ENCODE measurements at regions not wholly inside any gene's neighbourhood (a gene's known extent, or its start where the extent isn't known, plus 50 kb on each side); places are given as distances from the start of the nearest gene placed in this dataset.
"Not testable (repeated sequence)": the region's sequence is repeated elsewhere in the genome, so short reads cannot be mapped to it uniquely, and the experiment has no call there.

GRCh38 chr11:25252854-25253253 is 756.0 kb downstream of the LUZP2 start:
- H2AFZ ChIP-seq (ENCODE audit: low read length): no peak overlapping the region
- no peaks in the 10 kb centered on the region for H3K9me3 ChIP-seq (ENCODE audit: low read length)
- no peaks in the 10 kb centered on the region for H3K4me1 ChIP-seq (ENCODE audit: insufficient read depth, low read length, severe bottlenecking)
- no peaks in the 10 kb centered on the region; the same call in 1 of the 2 replicates for H3F3A ChIP-seq (ENCODE audit: insufficient read depth, low read length)
- H3K36me3 ChIP-seq (ENCODE audit: insufficient read depth, low read length): no peaks in the 10 kb centered on the region
- no peaks in the 10 kb centered on the region for H3K79me2 ChIP-seq (ENCODE audit: insufficient read depth, low read length)
- TF ChIP-seq EZH2 (IDR thresholded peaks at IDR 0.05; ENCODE audit: borderline replicate concordance, low read length): no peak
- no peak for TF ChIP-seq CTCF (IDR thresholded peaks at IDR 0.05; ENCODE audit: low read length)
- no peak overlapping the region for H3K4me2 ChIP-seq (ENCODE audit: low read length)
- H3K4me3 ChIP-seq (ENCODE audit: low read depth, low read length, poor library complexity, severe bottlenecking): no peak overlapping the region
- H3K27me3 ChIP-seq (ENCODE audit: insufficient read depth, low read length): no peaks in the 10 kb centered on the region
- no peaks in the 10 kb centered on the region for H3K9me2 ChIP-seq (ENCODE audit: low read depth, low read length)
- H3K27ac ChIP-seq (ENCODE audit: low read depth, low read length, poor library complexity, severe bottlenecking): no peak overlapping the region
- no peaks in the 10 kb centered on the region for H4K20me1 ChIP-seq (ENCODE audit: insufficient read depth, low read length)
- H3K9ac ChIP-seq (ENCODE audit: low read length): no peak overlapping the region

- H3K36me3 ChIP-seq (ENCODE audit: insufficient read depth, low read length); H3K27ac ChIP-seq (ENCODE audit: low read depth, low read length, poor library complexity, severe bottlenecking); H2AFZ ChIP-seq (ENCODE audit: low read length); H4K20me1 ChIP-seq (ENCODE audit: insufficient read depth, low read length); H3K9me3 ChIP-seq (ENCODE audit: low read length); H3K4me2 ChIP-seq (ENCODE audit: low read length); H3K9me2 ChIP-seq (ENCODE audit: low read depth, low read length); H3K79me2 ChIP-seq (ENCODE audit: insufficient read depth, low read length); H3K4me1 ChIP-seq (ENCODE audit: insufficient read depth, low read length, severe bottlenecking); H3K9ac ChIP-seq (ENCODE audit: low read length); H3K27me3 ChIP-seq (ENCODE audit: insufficient read depth, low read length); H3K4me3 ChIP-seq (ENCODE audit: low read depth, low read length, poor library complexity, severe bottlenecking); H3F3A ChIP-seq (ENCODE audit: insufficient read depth, low read length): not testable (repeated sequence)
Observed at GRCh38 chr11:25263861-25264260, 767.0 kb downstream of the LUZP2 start.

GRCh38 chr11:25271301-25271700 is 774.4 kb downstream of the LUZP2 start:
- Histone ChIP-seq H3K4me2 (ENCODE audit: low read length) (no peak overlapping the region), H3K27me3 (ENCODE audit: insufficient read depth, low read length) (no peaks in the 10 kb centered on the region), H4K20me1 (ENCODE audit: insufficient read depth, low read length) (no peaks in the 10 kb centered on the region), H3K9me3 (ENCODE audit: low read length) (no peaks in the 10 kb centered on the region), H3K4me3 (ENCODE audit: low read depth, low read length, poor library complexity, severe bottlenecking) (no peak overlapping the region), H3K9me2 (ENCODE audit: low read depth, low read length) (no peaks in the 10 kb centered on the region), H3K27ac (ENCODE audit: low read depth, low read length, poor library complexity, severe bottlenecking) (no peak overlapping the region), H2AFZ (ENCODE audit: low read length) (no peak overlapping the region), H3K36me3 (ENCODE audit: insufficient read depth, low read length) (no peaks in the 10 kb centered on the region), H3K9ac (ENCODE audit: low read length) (no peak overlapping the region), H3F3A (ENCODE audit: insufficient read depth, low read length) (no peaks in the 10 kb centered on the region), H3K4me1 (ENCODE audit: insufficient read depth, low read length, severe bottlenecking) (no peaks in the 10 kb centered on the region), H3K79me2 (ENCODE audit: insufficient read depth, low read length) (no peaks in the 10 kb centered on the region)
- TF ChIP-seq CTCF (IDR thresholded peaks at IDR 0.05; ENCODE audit: low read length) (no peak), EZH2 (IDR thresholded peaks at IDR 0.05; ENCODE audit: borderline replicate concordance, low read length) (no peak)

- no peaks in the 10 kb centered on the region for H3K27me3 ChIP-seq (ENCODE audit: insufficient read depth, low read length)
- no peaks in the 10 kb centered on the region for H3K9me2 ChIP-seq (ENCODE audit: low read depth, low read length)
- no peaks in the 10 kb centered on the region for H4K20me1 ChIP-seq (ENCODE audit: insufficient read depth, low read length)
- no peak overlapping the region for H3K27ac ChIP-seq (ENCODE audit: low read depth, low read length, poor library complexity, severe bottlenecking)
- H2AFZ ChIP-seq (ENCODE audit: low read length): no peak overlapping the region
- no peaks in the 10 kb centered on the region for H3K36me3 ChIP-seq (ENCODE audit: insufficient read depth, low read length)
- no peak overlapping the region for H3K4me3 ChIP-seq (ENCODE audit: low read depth, low read length, poor library complexity, severe bottlenecking)
- H3K4me1 ChIP-seq (ENCODE audit: insufficient read depth, low read length, severe bottlenecking): no peaks in the 10 kb centered on the region
- H3K4me2 ChIP-seq (ENCODE audit: low read length): no peak overlapping the region
- no peak overlapping the region for H3K9ac ChIP-seq (ENCODE audit: low read length)
- no peaks in the 10 kb centered on the region for H3K79me2 ChIP-seq (ENCODE audit: insufficient read depth, low read length)
- no peaks in the 10 kb centered on the region for H3K9me3 ChIP-seq (ENCODE audit: low read length)
- H3F3A ChIP-seq (ENCODE audit: insufficient read depth, low read length): no peaks in the 10 kb centered on the region
- TF ChIP-seq EZH2 (IDR thresholded peaks at IDR 0.05; ENCODE audit: borderline replicate concordance, low read length) (no peak), CTCF (IDR thresholded peaks at IDR 0.05; ENCODE audit: low read length) (no peak)
Observed at GRCh38 chr11:25272214-25272613, 775.4 kb downstream of the LUZP2 start.

GRCh38 chr11:25280821-25281220 is 784.0 kb downstream of the LUZP2 start:
- not testable (repeated sequence) for H3K36me3 ChIP-seq (ENCODE audit: insufficient read depth, low read length); H3F3A ChIP-seq (ENCODE audit: insufficient read depth, low read length); H3K4me3 ChIP-seq (ENCODE audit: low read depth, low read length, poor library complexity, severe bottlenecking); H3K27ac ChIP-seq (ENCODE audit: low read depth, low read length, poor library complexity, severe bottlenecking); H3K9me2 ChIP-seq (ENCODE audit: low read depth, low read length); H3K79me2 ChIP-seq (ENCODE audit: insufficient read depth, low read length); H3K9ac ChIP-seq (ENCODE audit: low read length); H3K27me3 ChIP-seq (ENCODE audit: insufficient read depth, low read length); H3K4me1 ChIP-seq (ENCODE audit: insufficient read depth, low read length, severe bottlenecking); H4K20me1 ChIP-seq (ENCODE audit: insufficient read depth, low read length); H3K9me3 ChIP-seq (ENCODE audit: low read length); H3K4me2 ChIP-seq (ENCODE audit: low read length); H2AFZ ChIP-seq (ENCODE audit: low read length)
